22Rv1 (cell line): ENCODE measurements at regions not wholly inside any gene's neighbourhood (a gene's known extent, or its start where the extent isn't known, plus 50 kb on each side); places are given as distances from the start of the nearest gene placed in this dataset.

ENCODE experiments used
- H3K27ac ChIP-seq: fragments of 450-650 bp; 2 replicates; pipeline ENCODE4 v1.5.1; 2017
- ZFX ChIP-seq: fragments of 450-650 bp; IDR thresholded peaks from 2 replicates; pipeline ENCODE4 v1.6.1; 2017; ENCODE audit warnings: antibody characterized with exemption, borderline replicate concordance
- TF ChIP-seq, protein P1 (sequence below): fragments of 450-650 bp; IDR thresholded peaks from 2 replicates; pipeline ENCODE4 v1.5.1; 2017; ENCODE audit warnings: mild to moderate bottlenecking

DNA sequence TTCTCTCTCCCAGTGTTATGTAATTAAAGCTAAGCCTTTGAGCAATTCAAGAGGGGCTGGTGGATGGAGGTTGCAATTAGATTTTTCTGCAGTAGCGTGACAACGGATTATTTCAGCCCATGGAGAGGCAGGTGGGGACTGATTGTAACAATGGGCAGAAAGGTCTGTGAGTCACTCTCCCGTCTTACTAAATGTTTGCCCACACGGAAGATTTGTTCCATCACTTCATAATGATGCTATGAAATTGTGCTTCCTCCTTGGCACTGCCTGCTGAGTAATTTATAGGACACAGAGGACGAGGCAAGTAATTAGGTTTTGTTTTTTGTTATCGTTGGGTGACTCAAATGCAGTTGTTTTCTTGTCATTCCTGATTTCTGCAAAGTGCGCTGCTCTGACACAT lies 594.5 kb upstream of the DPP6 start:
- TF ChIP-seq ZFX, result no peak
- TF ChIP-seq, protein P1, sequence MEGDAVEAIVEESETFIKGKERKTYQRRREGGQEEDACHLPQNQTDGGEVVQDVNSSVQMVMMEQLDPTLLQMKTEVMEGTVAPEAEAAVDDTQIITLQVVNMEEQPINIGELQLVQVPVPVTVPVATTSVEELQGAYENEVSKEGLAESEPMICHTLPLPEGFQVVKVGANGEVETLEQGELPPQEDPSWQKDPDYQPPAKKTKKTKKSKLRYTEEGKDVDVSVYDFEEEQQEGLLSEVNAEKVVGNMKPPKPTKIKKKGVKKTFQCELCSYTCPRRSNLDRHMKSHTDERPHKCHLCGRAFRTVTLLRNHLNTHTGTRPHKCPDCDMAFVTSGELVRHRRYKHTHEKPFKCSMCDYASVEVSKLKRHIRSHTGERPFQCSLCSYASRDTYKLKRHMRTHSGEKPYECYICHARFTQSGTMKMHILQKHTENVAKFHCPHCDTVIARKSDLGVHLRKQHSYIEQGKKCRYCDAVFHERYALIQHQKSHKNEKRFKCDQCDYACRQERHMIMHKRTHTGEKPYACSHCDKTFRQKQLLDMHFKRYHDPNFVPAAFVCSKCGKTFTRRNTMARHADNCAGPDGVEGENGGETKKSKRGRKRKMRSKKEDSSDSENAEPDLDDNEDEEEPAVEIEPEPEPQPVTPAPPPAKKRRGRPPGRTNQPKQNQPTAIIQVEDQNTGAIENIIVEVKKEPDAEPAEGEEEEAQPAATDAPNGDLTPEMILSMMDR, result no peak
- no peak overlapping the region for H3K27ac ChIP-seq

DNA sequence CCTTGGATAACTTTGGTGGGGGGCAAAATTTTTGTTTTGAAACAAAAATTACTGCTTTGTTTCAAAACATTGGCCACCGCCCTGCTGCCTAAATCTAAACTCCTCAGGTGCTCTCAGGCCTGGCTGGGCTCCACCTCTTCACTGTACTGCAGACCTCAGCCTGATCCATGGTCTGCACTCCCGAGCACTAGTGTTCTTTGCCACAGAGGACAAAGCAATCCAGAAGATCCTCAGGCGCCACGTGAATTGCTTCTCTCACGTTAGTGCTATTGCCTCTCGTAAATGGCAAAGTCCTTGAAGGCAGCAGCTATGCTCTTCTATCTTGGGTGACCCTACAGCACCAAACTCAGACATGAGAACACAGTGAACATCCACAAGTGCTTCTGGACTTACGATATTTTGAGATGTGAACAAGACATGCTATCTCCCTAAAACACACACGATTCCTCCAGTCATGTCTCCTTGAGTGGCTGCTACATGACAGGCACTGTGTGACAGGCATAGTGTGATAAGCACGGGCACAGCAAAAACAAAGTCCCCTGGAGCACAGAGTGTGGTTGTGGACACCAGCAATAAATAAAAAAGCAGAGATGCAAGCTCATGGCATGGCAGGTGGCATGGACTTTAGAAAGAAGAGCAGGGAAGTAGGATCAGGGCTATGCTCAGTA lies 582.1 kb upstream of the DPP6 start:
- no peak overlapping the region for H3K27ac ChIP-seq
- TF ChIP-seq, protein P1, result no peak
- TF ChIP-seq ZFX, result no peak

DNA sequence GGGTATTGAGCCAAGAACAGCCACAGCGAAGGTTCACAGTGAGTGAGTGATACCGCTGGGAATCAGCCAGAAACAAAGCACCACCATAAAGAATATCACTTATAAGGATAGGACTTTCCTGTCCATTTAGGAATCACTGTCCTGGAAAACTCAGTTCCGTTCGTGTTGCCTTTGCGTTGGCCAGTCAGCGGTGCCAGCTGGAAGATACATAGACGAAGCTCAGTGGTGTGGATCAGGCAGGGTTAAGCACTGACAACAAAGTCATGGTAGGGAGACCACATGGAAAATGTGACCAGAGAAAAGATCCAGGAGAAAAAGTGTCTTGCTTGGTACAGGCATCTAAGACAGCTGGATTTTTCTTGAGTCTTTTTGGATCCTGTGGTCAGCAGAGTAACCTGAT lies 579.7 kb upstream of the DPP6 start:
- TF ChIP-seq ZFX, result no peak
- TF ChIP-seq, protein P1, result no peak
- H3K27ac ChIP-seq, result no peak overlapping the region

DNA sequence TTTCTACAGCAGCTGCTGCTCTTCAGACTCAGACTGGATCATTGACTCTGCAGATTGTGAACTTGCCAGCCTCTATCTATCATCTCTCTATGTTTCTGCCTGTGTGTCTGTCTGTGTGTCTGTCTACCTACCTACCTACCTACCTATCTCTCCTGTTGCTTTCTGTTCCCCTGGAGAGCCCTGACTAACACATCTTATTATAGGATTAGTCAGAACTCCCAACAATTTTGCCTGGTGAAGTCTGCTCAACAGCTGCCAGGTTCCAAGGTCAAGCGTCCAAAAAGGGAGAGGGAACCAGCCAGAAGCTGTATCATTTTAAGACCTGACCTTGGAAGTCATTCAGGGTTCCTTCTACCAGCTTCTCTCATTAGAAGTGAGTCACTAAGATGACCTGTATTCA lies 579.0 kb upstream of the DPP6 start:
- no peak overlapping the region for H3K27ac ChIP-seq
- TF ChIP-seq, protein P1, result no peak
- no peak for TF ChIP-seq ZFX

DNA sequence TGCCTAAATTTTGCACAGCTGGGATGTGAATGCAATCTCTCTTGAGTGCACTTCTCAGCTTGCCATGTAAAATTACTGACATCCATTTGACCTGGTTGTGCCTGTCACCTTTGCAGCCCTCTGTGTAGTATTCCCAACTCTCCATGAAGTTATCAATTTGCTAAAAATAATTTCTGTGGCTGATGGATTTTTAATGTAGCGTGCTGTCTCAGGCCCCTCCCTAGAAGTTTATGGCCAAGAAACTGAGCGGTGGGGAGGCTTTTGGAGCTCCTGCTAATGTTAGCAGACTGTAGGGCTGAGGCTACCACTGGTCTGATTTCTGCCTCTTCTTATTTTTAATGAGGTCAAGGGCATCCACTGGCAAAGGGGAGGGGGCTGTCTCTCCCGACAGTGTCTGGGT lies 577.0 kb upstream of the DPP6 start:
- TF ChIP-seq, protein P1, result no peak
- no peak for TF ChIP-seq ZFX
- no peak overlapping the region for H3K27ac ChIP-seq

DNA sequence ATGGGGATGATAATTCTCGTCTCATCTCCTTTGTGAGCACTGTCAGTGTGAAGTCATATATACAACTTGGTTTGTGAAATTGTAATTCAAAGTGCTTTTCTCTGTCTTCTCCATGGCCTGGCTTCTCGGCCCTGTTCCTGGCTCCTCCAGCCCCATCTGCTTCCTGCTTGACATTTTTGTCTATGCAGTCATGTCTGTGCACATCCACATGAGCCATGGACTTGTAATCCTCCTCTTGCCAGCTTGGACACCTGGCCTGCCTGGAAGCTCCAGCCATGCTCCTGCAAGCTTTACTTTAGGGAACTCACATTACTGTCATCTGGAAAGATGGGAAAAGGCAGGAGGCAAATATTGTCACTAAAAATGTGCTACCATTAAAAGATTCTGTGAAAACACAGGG lies 576.0 kb upstream of the DPP6 start:
- H3K27ac ChIP-seq, result no peak overlapping the region
- TF ChIP-seq, protein P1, result no peak
- no peak for TF ChIP-seq ZFX

DNA sequence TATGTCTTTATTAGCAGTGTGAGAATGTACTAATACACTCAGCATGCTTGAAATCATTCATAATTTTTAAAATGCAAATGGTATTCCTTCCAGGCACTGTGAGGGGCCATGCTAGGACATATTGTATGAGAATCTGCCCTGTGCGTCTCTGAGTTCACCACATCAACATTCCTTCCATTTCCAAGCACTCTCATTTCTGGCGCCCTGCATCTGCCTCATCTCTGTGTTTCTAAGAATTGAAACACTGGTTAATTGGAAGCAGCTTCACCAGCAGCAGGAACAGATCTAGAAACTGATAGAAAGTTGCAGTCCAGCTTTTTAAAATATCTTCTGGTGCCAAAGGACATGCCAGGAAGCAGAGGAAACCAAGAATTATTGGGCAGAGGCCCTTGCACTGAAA lies 555.9 kb upstream of the DPP6 start:
- TF ChIP-seq ZFX, result no peak
- TF ChIP-seq, protein P1, result no peak
- H3K27ac ChIP-seq, result no peak overlapping the region
